HCT116 (cell line): ENCODE measurements at regions not wholly inside any gene's neighbourhood (a gene's known extent, or its start where the extent isn't known, plus 50 kb on each side); places are given as distances from the start of the nearest gene placed in this dataset.

ENCODE experiments used
- EGR1 ChIP-seq: IDR thresholded peaks from 2 replicates; pipeline ENCODE4 v1.6.1; 2012; ENCODE audit warnings: low read depth
- POLR2A ChIP-seq: IDR thresholded peaks from 2 replicates; pipeline ENCODE4 v1.7.0; 2011; ENCODE audit warnings: borderline replicate concordance; ENCODE audit not compliant: insufficient read depth, insufficient read length; ENCODE audit errors: extremely low read depth
- TF ChIP-seq, protein P1 (sequence below): IDR thresholded peaks from 2 replicates; pipeline ENCODE4 v1.6.1; 2012
- TF ChIP-seq, protein P2 (sequence below), 3 experiments: fragments of 200-600 bp in 1 of 3; sonication (generic) in 1 of 3; IDR thresholded peaks in 2 of 3; conservative IDR thresholded peaks in 1 of 3; 2 replicates each; pipeline ENCODE4 v1.5.1; 2012 to 2017; ENCODE audit warnings: low read depth in 2 of 3, low read length in 2 of 3, antibody characterized with exemption in 1 of 3, borderline replicate concordance in 1 of 3, control low read depth in 1 of 3, mild to moderate bottlenecking in 1 of 3, mixed read lengths in 1 of 3, mixed run types in 1 of 3, moderate library complexity in 1 of 3; ENCODE audit not compliant: insufficient read depth in 1 of 3

DNA sequence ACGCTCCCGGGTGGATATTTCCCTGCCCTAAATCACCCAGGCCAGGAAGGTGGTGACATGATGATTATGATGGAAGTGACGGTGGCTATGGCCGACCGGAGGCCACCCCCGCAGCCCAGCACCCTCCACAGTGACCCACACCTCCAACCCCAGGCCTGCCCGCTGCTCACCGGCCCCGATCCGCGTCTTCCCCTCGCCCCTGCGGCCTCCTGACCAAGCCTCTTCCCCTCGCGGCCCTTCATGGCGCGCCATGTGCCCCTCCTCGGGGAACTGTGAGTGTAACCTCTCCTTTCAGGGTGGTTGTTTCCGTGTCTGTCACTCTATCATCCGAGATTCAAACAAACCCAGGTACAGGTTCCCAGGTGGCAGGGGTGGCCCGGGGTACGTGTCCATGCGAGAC, 78.3 kb downstream of the UNCX start:
- TF ChIP-seq, protein P1, sequence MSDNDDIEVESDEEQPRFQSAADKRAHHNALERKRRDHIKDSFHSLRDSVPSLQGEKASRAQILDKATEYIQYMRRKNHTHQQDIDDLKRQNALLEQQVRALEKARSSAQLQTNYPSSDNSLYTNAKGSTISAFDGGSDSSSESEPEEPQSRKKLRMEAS = no peak
- TF ChIP-seq EGR1 (no peak), POLR2A (no peak)
- TF ChIP-seq, protein P2, sequence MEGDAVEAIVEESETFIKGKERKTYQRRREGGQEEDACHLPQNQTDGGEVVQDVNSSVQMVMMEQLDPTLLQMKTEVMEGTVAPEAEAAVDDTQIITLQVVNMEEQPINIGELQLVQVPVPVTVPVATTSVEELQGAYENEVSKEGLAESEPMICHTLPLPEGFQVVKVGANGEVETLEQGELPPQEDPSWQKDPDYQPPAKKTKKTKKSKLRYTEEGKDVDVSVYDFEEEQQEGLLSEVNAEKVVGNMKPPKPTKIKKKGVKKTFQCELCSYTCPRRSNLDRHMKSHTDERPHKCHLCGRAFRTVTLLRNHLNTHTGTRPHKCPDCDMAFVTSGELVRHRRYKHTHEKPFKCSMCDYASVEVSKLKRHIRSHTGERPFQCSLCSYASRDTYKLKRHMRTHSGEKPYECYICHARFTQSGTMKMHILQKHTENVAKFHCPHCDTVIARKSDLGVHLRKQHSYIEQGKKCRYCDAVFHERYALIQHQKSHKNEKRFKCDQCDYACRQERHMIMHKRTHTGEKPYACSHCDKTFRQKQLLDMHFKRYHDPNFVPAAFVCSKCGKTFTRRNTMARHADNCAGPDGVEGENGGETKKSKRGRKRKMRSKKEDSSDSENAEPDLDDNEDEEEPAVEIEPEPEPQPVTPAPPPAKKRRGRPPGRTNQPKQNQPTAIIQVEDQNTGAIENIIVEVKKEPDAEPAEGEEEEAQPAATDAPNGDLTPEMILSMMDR (IDR thresholded peaks at IDR 0.05 in 2 of 3, conservative IDR thresholded peaks at IDR 0.05 in 1 of 3; ENCODE audit: borderline replicate concordance in 1 of 3, insufficient read depth in 1 of 3, low read depth in 2 of 3, low read length in 2 of 3) = no peak
